GM23248 (cell line): ENCODE measurements at regions not wholly inside any gene's neighbourhood (a gene's known extent, or its start where the extent isn't known, plus 50 kb on each side); places are given as distances from the start of the nearest gene placed in this dataset.

Source experiments
- EZH2 ChIP-seq: fragments of 200-600 bp; sonication (generic); IDR thresholded peaks from 2 replicates; pipeline ENCODE4 v1.6.1; 2018; ENCODE audit warnings: antibody characterized with exemption, mild to moderate bottlenecking; ENCODE audit not compliant: insufficient read depth, poor library complexity, severe bottlenecking
- EZH2phosphoT487 ChIP-seq: fragments of 200-600 bp; sonication (generic); IDR thresholded peaks from 2 replicates; pipeline ENCODE4 v1.6.1; 2018; ENCODE audit warnings: antibody characterized with exemption, moderate library complexity, mild to moderate bottlenecking, low read depth; ENCODE audit not compliant: insufficient read depth

- TF ChIP-seq EZH2 (no peak), EZH2phosphoT487 (no peak)
Observed at GRCh38 chr2:6647046-6647445, 218.7 kb downstream of the CMPK2 start.
